GM18498 (cell line): ENCODE measurements at regions not wholly inside any gene's neighbourhood (a gene's known extent, or its start where the extent isn't known, plus 50 kb on each side); places are given as distances from the start of the nearest gene placed in this dataset.

Experiments used
- ATAC-seq: cut with Tn5 transposase; IDR thresholded peaks from one replicate; pipeline ENCODE4 v1.9.1; 2021; ENCODE audit warnings: mild to moderate bottlenecking, moderate library complexity; ENCODE audit not compliant: unreplicated experiment

GRCh38 chr11:24298146-24298545, 198.7 kb upstream of the LUZP2 start:
- no peak for ATAC-seq

- no peak for ATAC-seq
Observed at GRCh38 chr11:24311974-24312373, 184.9 kb upstream of the LUZP2 start.

- ATAC-seq: no peak
Observed at GRCh38 chr11:24312464-24313238, 184.2 kb upstream of the LUZP2 start.

- ATAC-seq: no peak
Observed at GRCh38 chr11:24321229-24321628, 175.6 kb upstream of the LUZP2 start.

- no peak for ATAC-seq
Observed at GRCh38 chr11:24324211-24324610, 172.6 kb upstream of the LUZP2 start.

GRCh38 chr11:24344222-24344621, 152.6 kb upstream of the LUZP2 start:
- no peak for ATAC-seq

- ATAC-seq: no peak
Observed at GRCh38 chr11:24348908-24349307, 147.9 kb upstream of the LUZP2 start.

- ATAC-seq: no peak
Observed at GRCh38 chr11:24351179-24351578, 145.7 kb upstream of the LUZP2 start.

GRCh38 chr11:24356501-24356900, 140.4 kb upstream of the LUZP2 start:
- no peak for ATAC-seq

- no peak for ATAC-seq
Observed at GRCh38 chr11:24357620-24358410, 139.0 kb upstream of the LUZP2 start.

- no peak for ATAC-seq
Observed at GRCh38 chr11:24372491-24372890, 124.4 kb upstream of the LUZP2 start.

GRCh38 chr11:24373516-24373915, 123.3 kb upstream of the LUZP2 start:
- ATAC-seq: no peak

GRCh38 chr11:24375351-24375750, 121.5 kb upstream of the LUZP2 start:
- ATAC-seq: no peak

- ATAC-seq: no peak
Observed at GRCh38 chr11:24375931-24376330, 120.9 kb upstream of the LUZP2 start.

GRCh38 chr11:24383137-24383536, 113.7 kb upstream of the LUZP2 start:
- ATAC-seq: no peak

GRCh38 chr11:24384240-24384639, 112.6 kb upstream of the LUZP2 start:
- ATAC-seq: no peak

GRCh38 chr11:24386546-24387397, 110.1 kb upstream of the LUZP2 start:
- ATAC-seq: no peak

- ATAC-seq: no peak
Observed at GRCh38 chr11:24389575-24389974, 107.3 kb upstream of the LUZP2 start.

- no peak for ATAC-seq
Observed at GRCh38 chr11:24390016-24390415, 106.8 kb upstream of the LUZP2 start.

- ATAC-seq: no peak
Observed at GRCh38 chr11:24390762-24391161, 106.1 kb upstream of the LUZP2 start.

- ATAC-seq: no peak
Observed at GRCh38 chr11:24391167-24391566, 105.7 kb upstream of the LUZP2 start.
